ENCODE measurements at regions not wholly inside any gene's neighbourhood (a gene's known extent, or its start where the extent isn't known, plus 50 kb on each side); places are given as distances from the start of the nearest gene placed in this dataset.

DNA sequence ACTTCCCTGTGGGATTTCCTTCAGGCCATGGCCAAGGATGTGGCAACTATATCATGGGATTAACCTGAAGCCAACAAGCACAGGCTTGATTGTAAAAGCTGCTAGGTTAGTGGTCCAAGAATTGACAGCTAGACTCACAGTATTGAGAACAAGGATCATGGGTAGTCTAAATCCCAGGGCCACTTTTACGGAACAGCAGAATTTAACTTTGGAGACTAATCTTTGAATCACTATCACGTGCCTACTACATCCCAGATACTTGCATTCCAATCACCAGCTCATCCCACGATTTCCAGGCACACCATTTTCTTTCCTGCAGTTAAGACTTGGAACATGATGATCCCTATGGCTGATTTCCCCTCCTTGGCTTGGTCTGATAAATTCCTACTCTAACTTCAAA is 65.6 kb upstream of the ADO start:
- TF ChIP-seq, protein P1, sequence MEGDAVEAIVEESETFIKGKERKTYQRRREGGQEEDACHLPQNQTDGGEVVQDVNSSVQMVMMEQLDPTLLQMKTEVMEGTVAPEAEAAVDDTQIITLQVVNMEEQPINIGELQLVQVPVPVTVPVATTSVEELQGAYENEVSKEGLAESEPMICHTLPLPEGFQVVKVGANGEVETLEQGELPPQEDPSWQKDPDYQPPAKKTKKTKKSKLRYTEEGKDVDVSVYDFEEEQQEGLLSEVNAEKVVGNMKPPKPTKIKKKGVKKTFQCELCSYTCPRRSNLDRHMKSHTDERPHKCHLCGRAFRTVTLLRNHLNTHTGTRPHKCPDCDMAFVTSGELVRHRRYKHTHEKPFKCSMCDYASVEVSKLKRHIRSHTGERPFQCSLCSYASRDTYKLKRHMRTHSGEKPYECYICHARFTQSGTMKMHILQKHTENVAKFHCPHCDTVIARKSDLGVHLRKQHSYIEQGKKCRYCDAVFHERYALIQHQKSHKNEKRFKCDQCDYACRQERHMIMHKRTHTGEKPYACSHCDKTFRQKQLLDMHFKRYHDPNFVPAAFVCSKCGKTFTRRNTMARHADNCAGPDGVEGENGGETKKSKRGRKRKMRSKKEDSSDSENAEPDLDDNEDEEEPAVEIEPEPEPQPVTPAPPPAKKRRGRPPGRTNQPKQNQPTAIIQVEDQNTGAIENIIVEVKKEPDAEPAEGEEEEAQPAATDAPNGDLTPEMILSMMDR (IDR thresholded peaks at IDR 0.05), result no peak
- TF ChIP-seq EZH2 (IDR thresholded peaks at IDR 0.05), result no peak
- no peak for TF ChIP-seq EZH2phosphoT487 (IDR thresholded peaks at IDR 0.05)

Data from neural progenitor cell (in vitro differentiated cells).